ENCODE measurements at regions not wholly inside any gene's neighbourhood (a gene's known extent, or its start where the extent isn't known, plus 50 kb on each side); places are given as distances from the start of the nearest gene placed in this dataset.

GRCh38 chr12:107148107-107148506, 54.8 kb upstream of the CRY1 start:
- no peak for TF ChIP-seq EZH2 (IDR thresholded peaks at IDR 0.05; ENCODE audit: borderline replicate concordance, low read length)
- TF ChIP-seq, protein P1, sequence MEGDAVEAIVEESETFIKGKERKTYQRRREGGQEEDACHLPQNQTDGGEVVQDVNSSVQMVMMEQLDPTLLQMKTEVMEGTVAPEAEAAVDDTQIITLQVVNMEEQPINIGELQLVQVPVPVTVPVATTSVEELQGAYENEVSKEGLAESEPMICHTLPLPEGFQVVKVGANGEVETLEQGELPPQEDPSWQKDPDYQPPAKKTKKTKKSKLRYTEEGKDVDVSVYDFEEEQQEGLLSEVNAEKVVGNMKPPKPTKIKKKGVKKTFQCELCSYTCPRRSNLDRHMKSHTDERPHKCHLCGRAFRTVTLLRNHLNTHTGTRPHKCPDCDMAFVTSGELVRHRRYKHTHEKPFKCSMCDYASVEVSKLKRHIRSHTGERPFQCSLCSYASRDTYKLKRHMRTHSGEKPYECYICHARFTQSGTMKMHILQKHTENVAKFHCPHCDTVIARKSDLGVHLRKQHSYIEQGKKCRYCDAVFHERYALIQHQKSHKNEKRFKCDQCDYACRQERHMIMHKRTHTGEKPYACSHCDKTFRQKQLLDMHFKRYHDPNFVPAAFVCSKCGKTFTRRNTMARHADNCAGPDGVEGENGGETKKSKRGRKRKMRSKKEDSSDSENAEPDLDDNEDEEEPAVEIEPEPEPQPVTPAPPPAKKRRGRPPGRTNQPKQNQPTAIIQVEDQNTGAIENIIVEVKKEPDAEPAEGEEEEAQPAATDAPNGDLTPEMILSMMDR (IDR thresholded peaks at IDR 0.05; ENCODE audit: low read length), result no peak
- H3K9me2 ChIP-seq (ENCODE audit: low read depth, low read length), result no peaks in the 10 kb centered on the region
- no peak overlapping the region for H2AFZ ChIP-seq (ENCODE audit: low read length)
- no peaks in the 10 kb centered on the region for H3K9me3 ChIP-seq (ENCODE audit: low read length)
- H3K4me3 ChIP-seq (ENCODE audit: low read depth, low read length, poor library complexity, severe bottlenecking), result no peak overlapping the region
- H3F3A ChIP-seq (ENCODE audit: insufficient read depth, low read length), result no peaks in the 10 kb centered on the region
- H4K20me1 ChIP-seq (ENCODE audit: insufficient read depth, low read length), result no peaks in the 10 kb centered on the region
- no peak overlapping the region for H3K27ac ChIP-seq (ENCODE audit: low read depth, low read length, poor library complexity, severe bottlenecking)
- no peak overlapping the region for H3K4me2 ChIP-seq (ENCODE audit: low read length)
- no peaks in the 10 kb centered on the region for H3K27me3 ChIP-seq (ENCODE audit: insufficient read depth, low read length)
- no peaks in the 10 kb centered on the region for H3K36me3 ChIP-seq (ENCODE audit: insufficient read depth, low read length)
- H3K79me2 ChIP-seq (ENCODE audit: insufficient read depth, low read length), result no peaks in the 10 kb centered on the region
- H3K9ac ChIP-seq (ENCODE audit: low read length), result no peak overlapping the region
- no peaks in the 10 kb centered on the region for H3K4me1 ChIP-seq (ENCODE audit: insufficient read depth, low read length, severe bottlenecking)

DNA sequence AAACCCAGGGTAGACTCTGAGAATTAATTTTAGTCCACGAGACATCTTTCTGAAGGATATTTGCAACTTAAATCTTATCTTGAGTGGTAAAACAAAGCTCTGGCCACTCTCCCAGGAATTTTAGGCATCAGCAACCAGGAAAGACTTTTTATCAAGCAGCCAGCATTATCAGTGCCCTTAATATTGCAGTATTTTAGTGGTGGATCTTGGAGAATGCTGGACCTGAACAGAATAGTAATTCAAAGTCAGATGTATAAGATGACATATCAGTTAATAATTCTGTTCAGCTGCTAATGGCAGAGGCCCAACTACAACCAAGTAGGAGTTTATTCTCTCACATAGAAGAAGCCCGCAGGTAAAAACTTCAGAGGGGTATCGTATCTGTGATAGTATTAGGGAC, 59.0 kb upstream of the CRY1 start:
- H3K36me3 ChIP-seq (ENCODE audit: insufficient read depth, low read length), result no peaks in the 10 kb centered on the region
- H3K4me3 ChIP-seq (ENCODE audit: low read depth, low read length, poor library complexity, severe bottlenecking), result no peak overlapping the region
- no peaks in the 10 kb centered on the region for H3K79me2 ChIP-seq (ENCODE audit: insufficient read depth, low read length)
- H3K4me2 ChIP-seq (ENCODE audit: low read length), result no peak overlapping the region
- H3K27me3 ChIP-seq (ENCODE audit: insufficient read depth, low read length), result no peaks in the 10 kb centered on the region
- H3K4me1 ChIP-seq (ENCODE audit: insufficient read depth, low read length, severe bottlenecking), result no peaks in the 10 kb centered on the region
- no peak overlapping the region for H2AFZ ChIP-seq (ENCODE audit: low read length)
- TF ChIP-seq, protein P1 (IDR thresholded peaks at IDR 0.05; ENCODE audit: low read length), result no peak
- no peak for TF ChIP-seq EZH2 (IDR thresholded peaks at IDR 0.05; ENCODE audit: borderline replicate concordance, low read length)
- H3K9me3 ChIP-seq (ENCODE audit: low read length), result no peaks in the 10 kb centered on the region
- no peak overlapping the region for H3K9ac ChIP-seq (ENCODE audit: low read length)
- H3K27ac ChIP-seq (ENCODE audit: low read depth, low read length, poor library complexity, severe bottlenecking), result no peak overlapping the region
- H3F3A ChIP-seq (ENCODE audit: insufficient read depth, low read length), result no peaks in the 10 kb centered on the region
- H3K9me2 ChIP-seq (ENCODE audit: low read depth, low read length), result no peaks in the 10 kb centered on the region
- H4K20me1 ChIP-seq (ENCODE audit: insufficient read depth, low read length), result no peaks in the 10 kb centered on the region

DNA sequence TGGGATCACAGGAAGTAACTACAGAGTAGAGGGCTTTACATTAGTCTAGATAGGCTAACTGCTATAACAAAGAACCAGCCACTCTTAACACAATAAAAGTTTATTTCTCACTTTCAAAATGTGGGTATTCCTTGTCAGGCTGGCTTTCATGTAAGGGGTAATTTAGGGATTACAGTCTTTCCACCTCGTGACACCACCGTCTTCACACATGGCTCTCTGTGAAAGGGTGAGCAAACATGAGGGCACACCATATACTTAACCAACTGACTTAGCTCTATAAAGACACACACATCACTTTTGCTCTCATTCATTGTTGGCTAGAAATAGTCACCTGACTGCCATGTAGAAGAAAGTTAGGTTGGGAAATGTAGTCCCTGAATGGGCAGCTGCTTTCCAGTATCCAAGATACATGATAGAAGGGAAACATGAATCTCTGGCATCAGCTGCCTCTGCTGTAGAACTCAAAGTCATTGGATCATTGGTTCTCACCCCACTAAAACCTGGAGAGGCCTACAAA, 66.1 kb upstream of the CRY1 start:
- Histone ChIP-seq H2AFZ (ENCODE audit: low read length) (no peak overlapping the region), H3K27me3 (ENCODE audit: insufficient read depth, low read length) (no peaks in the 10 kb centered on the region), H4K20me1 (ENCODE audit: insufficient read depth, low read length) (no peaks in the 10 kb centered on the region), H3K36me3 (ENCODE audit: insufficient read depth, low read length) (no peaks in the 10 kb centered on the region), H3K9me2 (ENCODE audit: low read depth, low read length) (no peaks in the 10 kb centered on the region), H3K79me2 (ENCODE audit: insufficient read depth, low read length) (no peaks in the 10 kb centered on the region), H3K4me1 (ENCODE audit: insufficient read depth, low read length, severe bottlenecking) (no peaks in the 10 kb centered on the region), H3K4me2 (ENCODE audit: low read length) (no peak overlapping the region), H3K4me3 (ENCODE audit: low read depth, low read length, poor library complexity, severe bottlenecking) (no peak overlapping the region), H3K9ac (ENCODE audit: low read length) (no peak overlapping the region), H3K27ac (ENCODE audit: low read depth, low read length, poor library complexity, severe bottlenecking) (no peak overlapping the region), H3K9me3 (ENCODE audit: low read length) (no peaks in the 10 kb centered on the region), H3F3A (ENCODE audit: insufficient read depth, low read length) (no peaks in the 10 kb centered on the region)
- TF ChIP-seq, protein P1 (IDR thresholded peaks at IDR 0.05; ENCODE audit: low read length), result no peak
- no peak for TF ChIP-seq EZH2 (IDR thresholded peaks at IDR 0.05; ENCODE audit: borderline replicate concordance, low read length)

All from OCI-LY1 (cell line).